WERI-Rb-1 (cell line): ENCODE measurements at regions not wholly inside any gene's neighbourhood (a gene's known extent, or its start where the extent isn't known, plus 50 kb on each side); places are given as distances from the start of the nearest gene placed in this dataset.

Experiments
- DNase-seq: peaks from one replicate; pipeline ENCODE4 v3.0.0-alpha.2; 2020
- H3K27ac ChIP-seq: fragments of 250-450 bp; sonication (Bioruptor Pico); 2 replicates; pipeline ENCODE4 v1.5.1; 2020; ENCODE audit warnings: mild to moderate bottlenecking, moderate library complexity
- H3K27me3 ChIP-seq: fragments of 250-450 bp; sonication (Bioruptor Pico); 2 replicates; pipeline ENCODE4 v1.5.1; 2021; ENCODE audit warnings: mild to moderate bottlenecking, low read depth, moderate library complexity; ENCODE audit not compliant: insufficient read depth, severe bottlenecking
- H3K36me3 ChIP-seq: fragments of 250-450 bp; sonication (Bioruptor Pico); 2 replicates; pipeline ENCODE4 v1.5.1; 2020; ENCODE audit warnings: mild to moderate bottlenecking, moderate library complexity
- H3K4me3 ChIP-seq: 2 replicates; pipeline ENCODE4 v1.5.1; 2011; ENCODE audit warnings: low read depth, mild to moderate bottlenecking, control low read depth, low read length
- H3K9me3 ChIP-seq: fragments of 250-450 bp; sonication (Bioruptor Pico); 2 replicates; pipeline ENCODE4 v1.5.1; 2021; ENCODE audit warnings: mild to moderate bottlenecking, moderate library complexity; ENCODE audit not compliant: severe bottlenecking
- CTCF ChIP-seq: IDR thresholded peaks from 2 replicates; pipeline ENCODE4 v1.5.1; 2011; ENCODE audit warnings: low read depth, mild to moderate bottlenecking, control low read depth, inconsistent platforms, low read length

- no peak for TF ChIP-seq CTCF
- DNase-seq: no peak
- Histone ChIP-seq H3K27me3 (no peaks in the 10 kb centered on the region), H3K27ac (no peak overlapping the region), H3K4me3 (no peak overlapping the region), H3K9me3 (peaks cover 3% of the 10 kb centered on the region), H3K36me3 (no peaks in the 10 kb centered on the region)
Measured at GRCh38 chr2:150994076-150994475, 267.6 kb downstream of the RBM43 start.

GRCh38 chr2:150989969-150990368 is 271.7 kb downstream of the RBM43 start:
- TF ChIP-seq CTCF: no peak
- Histone ChIP-seq H3K4me3 (no peak overlapping the region), H3K36me3 (no peaks in the 10 kb centered on the region), H3K27ac (no peak overlapping the region), H3K27me3 (no peaks in the 10 kb centered on the region), H3K9me3 (peaks cover 3% of the 10 kb centered on the region)
- no peak for DNase-seq

DNA sequence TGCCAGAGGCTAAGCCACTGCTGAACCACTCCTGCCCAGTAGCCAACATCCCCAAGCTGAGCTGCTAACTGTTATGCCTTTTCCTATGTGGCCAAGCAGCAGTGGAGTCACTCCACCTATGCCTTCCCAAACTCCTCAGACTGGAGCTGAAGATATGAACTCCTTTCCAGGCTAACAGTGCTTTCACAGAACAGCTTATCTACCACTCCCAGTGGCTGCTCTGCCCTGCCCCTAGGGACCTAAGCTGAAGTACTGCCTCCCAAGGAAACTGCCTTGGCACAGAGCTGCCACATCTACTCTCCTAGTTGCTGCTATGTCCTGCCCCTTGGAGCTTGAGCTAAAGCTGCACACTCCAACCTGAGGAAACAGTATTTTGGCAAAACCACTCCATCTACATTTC is 275.9 kb downstream of the RBM43 start:
- H3K4me3 ChIP-seq: no peak overlapping the region
- no peak overlapping the region for H3K27ac ChIP-seq
- DNase-seq: no peak
- no peaks in the 10 kb centered on the region for H3K36me3 ChIP-seq
- H3K27me3 ChIP-seq: no peaks in the 10 kb centered on the region
- peaks cover 3% of the 10 kb centered on the region for H3K9me3 ChIP-seq
- no peak for TF ChIP-seq CTCF

DNA sequence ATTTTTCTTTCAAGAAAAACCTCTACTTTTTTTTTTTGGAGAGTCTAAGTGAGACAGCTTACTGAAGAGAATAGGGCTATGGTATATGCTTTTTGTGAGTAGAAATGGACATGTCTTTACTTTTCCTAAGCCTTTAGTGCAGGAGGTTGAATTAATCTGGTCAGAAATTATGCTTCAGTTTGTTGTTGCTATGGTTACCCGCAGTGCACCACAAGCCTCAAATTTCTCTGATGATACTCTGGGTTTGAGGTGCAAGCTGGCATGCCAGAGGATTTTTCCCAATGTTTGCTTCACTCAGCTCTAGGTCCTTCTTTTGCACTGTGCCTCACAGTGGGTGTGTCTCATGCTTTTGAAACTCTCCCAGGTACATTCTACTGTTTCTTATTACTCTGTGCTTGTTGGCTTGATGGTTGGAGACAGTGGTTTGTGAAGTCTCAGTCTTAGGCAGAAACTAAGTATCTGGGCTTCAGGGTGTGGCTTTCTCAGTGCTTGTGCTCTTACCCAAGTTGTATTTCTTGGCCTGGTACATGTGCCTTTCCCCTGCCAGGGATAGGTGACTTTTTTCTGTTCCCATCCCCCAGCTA is 278.3 kb downstream of the RBM43 start:
- Histone ChIP-seq H3K9me3 (no peaks in the 10 kb centered on the region), H3K4me3 (no peak overlapping the region), H3K27ac (no peak overlapping the region), H3K36me3 (no peaks in the 10 kb centered on the region), H3K27me3 (no peaks in the 10 kb centered on the region)
- TF ChIP-seq CTCF: no peak
- no peak for DNase-seq

- no peak overlapping the region for H3K27ac ChIP-seq
- H3K9me3 ChIP-seq: no peaks in the 10 kb centered on the region
- H3K27me3 ChIP-seq: no peaks in the 10 kb centered on the region
- no peaks in the 10 kb centered on the region for H3K36me3 ChIP-seq
- H3K4me3 ChIP-seq: no peak overlapping the region
- no peak for DNase-seq
- no peak for TF ChIP-seq CTCF
Measured at GRCh38 chr2:150981826-150982225, 279.8 kb downstream of the RBM43 start.

DNA sequence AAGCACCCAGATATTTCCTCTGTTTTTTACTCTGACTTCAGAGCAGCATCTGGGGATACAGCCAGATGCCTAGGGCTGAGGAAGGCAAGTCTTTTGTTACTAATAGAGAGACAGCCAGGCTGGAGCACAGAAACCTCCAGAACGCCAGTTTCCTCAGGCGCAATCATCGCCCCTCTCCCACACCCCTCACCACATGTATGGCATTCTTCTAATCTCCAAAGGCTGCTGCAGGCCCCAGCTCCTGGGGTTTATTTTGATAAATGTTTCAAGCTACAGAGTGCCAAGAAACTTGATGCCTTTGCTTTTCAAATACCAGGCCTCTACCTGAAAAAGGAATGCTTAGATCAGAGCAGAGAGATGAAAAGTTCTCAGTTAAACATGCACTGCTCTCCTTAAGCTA is 283.6 kb downstream of the RBM43 start:
- no peak for TF ChIP-seq CTCF

More for the DNA sequence above, 283.6 kb downstream of the RBM43 start:
- no peak overlapping the region for H3K4me3 ChIP-seq
- no peak for DNase-seq
- H3K27ac ChIP-seq: no peak overlapping the region
- H3K9me3 ChIP-seq: no peaks in the 10 kb centered on the region
- H3K36me3 ChIP-seq: no peaks in the 10 kb centered on the region
- no peaks in the 10 kb centered on the region for H3K27me3 ChIP-seq
